GM19351 (cell line): ENCODE measurements at regions not wholly inside any gene's neighbourhood (a gene's known extent, or its start where the extent isn't known, plus 50 kb on each side); places are given as distances from the start of the nearest gene placed in this dataset.
A peak's percentile ranks its signal among the peaks of the same experiment; 100 is the strongest.
"Not testable (repeated sequence)": the region's sequence is repeated elsewhere in the genome, so short reads cannot be mapped to it uniquely, and the experiment has no call there.

Experiments
- ATAC-seq: cut with Tn5 transposase; IDR thresholded peaks from one replicate; pipeline ENCODE4 v1.9.1; 2021; ENCODE audit warnings: mild to moderate bottlenecking, moderate library complexity; ENCODE audit not compliant: unreplicated experiment

DNA sequence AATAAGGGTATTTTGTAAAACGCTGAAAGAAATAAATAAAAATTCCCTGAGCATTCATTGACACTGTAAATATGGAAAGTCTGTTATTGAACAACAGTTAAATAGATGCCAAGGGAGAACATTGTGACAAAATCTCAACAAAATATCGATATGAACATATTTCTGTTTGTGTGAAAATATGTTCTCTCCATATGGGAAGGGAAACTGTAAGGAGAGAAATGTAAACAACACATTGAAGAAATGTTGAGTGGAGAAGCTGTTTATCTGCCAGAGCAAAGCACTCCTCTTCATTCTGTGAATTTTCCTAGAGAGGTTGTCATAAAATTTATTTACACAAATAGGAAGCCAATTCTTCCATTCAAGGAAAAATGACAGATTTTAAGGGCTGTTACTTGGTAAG, 57.1 kb upstream of the EOMES start:
- ATAC-seq: no peak

DNA sequence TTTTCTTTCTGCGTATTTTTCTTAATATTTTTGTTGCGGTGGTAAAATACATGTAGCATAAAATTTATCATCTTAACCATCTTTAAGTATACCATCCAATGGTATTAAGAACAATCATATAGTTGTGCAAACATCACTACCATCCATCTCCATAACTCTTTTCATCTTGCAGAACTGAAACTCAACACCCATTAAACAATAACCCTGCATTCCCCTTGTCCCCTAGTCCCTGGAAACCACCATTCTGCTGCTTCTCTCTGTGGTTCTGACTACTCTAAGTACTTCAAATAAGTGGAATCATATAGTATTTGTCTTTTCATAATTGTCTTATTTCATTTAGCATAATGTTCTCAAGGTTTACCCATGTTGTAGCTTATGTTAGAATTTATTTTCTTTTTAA, 67.3 kb upstream of the EOMES start:
- no peak for ATAC-seq

DNA sequence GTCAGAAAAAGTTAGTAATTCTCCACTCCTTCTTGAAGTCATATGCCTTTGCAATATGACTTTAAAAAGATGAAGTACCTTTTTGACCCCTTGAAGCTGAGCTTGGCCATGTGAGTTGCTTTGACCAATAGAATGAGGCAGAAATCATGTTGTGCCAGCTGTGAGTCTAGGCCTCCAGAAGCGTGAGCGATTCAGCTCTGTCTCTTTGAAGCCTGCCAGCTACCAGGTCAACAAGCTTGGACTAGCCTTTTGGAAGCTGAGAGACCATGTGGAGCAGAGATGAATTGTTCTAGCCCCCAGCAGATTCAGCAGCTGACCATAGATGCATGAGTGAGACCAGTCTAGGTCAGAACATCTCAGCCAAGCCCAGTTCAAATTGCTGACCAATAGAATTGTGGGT, 69.8 kb upstream of the EOMES start:
- ATAC-seq: no peak

DNA sequence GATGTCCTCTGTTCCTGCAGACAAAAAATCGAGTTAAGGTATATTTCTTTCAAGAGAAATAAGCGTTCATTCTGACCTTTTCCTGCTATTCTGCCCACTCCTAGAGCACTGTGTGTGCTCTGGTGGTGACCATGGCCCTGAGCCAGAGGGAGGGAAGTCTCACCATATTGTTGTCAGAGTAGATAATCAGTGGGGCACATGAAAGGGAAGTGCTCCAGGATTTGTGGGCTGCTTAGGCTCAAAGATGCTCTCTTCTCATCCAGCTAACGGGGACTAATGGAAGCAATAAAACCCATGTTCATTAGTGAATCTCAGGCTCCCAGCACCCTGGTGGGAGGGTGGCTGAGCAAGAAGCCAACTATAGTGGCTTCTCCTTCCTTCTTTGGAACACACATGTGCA, 70.7 kb upstream of the EOMES start:
- no peak for ATAC-seq

DNA sequence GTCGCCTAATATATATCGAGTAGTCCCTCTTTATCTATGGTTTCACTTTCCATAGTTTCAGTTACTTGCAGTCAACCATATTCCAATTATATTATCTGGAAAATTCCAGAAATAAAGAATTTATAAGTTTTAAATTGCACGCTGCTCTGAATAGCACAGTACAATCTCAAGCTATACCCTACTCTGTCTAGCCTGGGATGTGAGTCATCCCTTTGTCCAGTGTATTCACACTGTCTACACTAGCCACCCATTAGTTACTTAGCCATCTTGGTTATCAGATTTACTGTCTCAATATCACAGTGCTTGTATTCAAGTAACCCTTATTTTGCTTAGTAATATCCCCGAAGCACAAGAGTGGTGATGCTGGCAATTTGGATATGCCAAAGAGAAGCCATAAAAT, 72.1 kb upstream of the EOMES start:
- no peak for ATAC-seq

DNA sequence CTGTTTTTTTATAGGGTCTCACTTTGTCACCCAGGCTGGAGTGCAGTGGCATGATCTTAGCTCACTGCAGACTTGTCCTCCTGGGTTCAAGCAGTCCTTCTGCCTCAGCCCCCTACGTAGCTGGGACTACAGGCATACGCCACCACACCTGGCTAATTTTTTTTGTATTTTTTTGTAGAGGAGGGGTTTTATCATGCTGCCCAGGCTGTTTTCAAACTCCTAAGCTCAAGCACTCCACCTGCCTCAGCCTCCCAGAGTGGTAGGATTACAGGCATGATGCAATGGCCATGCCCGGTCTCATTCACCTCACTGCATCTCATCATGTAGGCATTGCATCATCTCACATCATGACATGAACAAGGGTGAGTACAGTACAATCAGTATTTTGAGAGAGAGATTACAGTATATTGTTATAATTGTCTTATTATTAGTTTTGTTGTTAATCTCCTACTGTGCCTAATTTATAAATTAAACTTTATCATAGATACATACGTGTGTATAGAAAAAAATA, 74.3 kb upstream of the EOMES start:
- no peak for ATAC-seq

DNA sequence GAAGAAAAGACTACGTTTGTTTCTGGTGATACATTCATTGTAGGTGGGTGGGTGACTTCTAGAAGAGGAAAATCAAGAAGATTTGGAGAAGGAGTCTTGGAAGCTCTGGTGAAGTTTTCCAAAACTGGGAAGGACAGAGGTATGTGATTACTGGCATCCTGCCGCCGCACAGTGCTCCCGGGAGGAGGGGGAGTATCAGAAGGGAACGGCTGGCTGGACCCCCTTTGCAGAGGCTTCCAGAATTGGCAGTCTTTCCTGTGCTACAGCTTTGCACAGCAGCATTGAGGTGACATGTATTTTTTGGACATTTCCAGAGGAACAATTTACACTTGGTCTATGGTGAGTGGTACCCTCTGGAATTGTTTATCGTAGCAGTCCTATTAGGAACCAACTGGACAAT, 75.7 kb upstream of the EOMES start:
- no peak for ATAC-seq

DNA sequence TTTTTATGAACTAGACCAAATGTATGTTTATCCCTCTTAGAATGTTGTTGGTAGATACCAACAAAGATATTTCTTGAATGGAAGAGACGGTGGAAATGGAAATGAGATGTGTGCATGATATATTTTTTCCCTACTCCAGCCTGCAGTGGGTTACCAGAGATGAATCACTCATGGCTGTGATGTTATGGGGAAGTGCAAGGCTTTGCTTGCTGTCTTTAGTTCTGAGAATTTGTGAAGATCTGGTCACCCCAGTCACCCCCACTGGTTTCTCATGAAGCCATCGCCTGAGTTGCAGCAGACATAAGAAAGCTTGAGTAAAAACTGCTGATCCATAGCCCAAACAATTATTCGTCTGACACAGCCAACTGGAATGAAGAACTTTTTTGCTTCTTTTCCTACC, 78.1 kb upstream of the EOMES start:
- no peak for ATAC-seq

DNA sequence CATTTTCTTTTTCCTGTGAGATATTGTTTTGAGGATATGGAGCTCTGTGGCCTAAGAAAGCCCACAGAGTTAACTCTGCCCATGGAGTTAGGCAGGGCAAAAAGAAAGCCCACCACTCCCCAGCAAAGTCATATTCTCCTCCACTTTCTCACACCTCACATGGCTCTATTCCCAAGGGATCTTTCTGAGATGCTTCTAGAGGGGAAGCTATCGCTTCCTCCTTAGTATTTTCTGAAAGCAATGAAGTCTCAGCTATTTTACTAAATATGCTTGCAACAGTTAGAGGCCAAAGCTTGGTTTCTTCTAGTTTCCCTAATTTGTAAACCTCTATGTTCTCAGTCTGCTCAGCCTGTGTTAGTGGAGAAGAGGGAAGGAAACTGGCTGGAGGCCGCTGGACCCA, 80.3 kb upstream of the EOMES start:
- no peak for ATAC-seq

DNA sequence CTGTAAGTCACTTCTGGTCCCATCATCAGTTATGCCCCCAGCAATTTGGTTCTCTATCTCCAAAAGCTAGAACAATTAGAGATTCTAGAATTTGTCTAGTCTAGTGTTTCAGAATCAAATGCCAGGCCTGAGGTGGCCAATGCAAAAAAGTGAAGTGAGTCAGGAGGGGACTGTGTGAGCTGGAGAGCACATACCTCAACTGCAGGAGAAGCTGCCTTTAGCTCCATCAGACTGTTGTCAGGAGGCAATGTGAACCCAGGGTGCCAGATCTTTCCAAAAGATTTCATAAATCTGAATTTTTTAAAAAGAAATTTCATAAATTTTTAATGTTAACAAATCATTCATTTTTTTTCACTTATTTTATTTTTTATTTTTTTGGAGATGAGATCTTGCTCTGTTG, 80.7 kb upstream of the EOMES start:
- no peak for ATAC-seq

DNA sequence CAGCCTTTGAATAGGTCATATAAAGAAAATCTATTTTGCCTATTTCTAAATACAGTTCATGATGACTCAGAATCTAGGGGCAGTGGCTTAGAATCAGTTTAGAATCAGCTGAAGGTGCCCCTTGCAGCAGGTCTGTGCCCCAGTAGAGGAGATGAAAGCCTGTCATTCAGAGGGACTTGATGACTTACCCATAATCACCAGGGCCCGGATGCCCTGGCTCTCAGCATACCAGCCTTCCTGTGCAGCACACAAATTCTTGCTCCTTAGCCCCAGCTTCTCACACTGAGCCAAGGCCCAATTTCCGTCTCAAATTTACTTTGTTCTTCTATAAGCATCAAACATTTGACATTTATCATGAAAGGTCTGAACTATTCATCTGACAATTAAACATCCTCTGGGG, 83.2 kb upstream of the EOMES start:
- ATAC-seq: no peak

DNA sequence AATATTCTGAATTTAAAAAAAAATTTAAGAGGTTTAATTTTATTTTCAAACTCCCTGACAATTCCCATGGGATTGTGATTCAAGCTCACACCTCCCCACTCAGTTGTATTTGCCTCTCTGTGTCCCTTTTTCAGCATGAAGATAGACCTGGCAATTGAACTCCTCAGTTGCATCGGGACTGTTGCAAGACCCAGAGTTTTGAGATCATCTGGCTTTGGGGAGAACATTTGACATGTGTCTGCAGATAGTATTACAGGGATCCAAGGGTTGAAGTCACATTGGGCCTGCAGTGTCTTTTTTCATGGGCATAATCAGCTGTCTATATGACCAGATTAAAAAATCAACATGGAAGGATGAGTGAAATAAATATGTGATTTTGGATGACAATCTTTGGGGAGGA, 91.1 kb upstream of the EOMES start:
- no peak for ATAC-seq

DNA sequence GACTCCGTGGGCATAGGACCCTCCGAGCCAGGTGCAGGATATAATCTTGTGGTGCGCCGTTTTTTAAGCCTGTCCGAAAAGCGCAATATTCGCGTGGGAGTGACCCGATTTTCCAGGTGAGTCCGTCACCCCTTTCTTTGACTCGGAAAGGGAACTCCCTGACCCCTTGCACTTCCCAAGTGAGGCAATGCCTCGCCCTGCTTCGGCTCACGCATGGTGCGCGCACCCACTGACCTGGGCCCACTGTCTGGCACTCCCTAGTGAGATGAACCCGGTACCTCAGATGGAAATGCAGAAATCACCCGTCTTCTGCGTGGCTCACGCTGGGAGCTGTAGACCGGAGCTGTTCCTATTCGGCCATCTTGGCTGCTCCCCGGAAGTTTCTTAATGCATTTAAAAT, 99.5 kb upstream of the EOMES start:
- not testable (repeated sequence) for ATAC-seq

DNA sequence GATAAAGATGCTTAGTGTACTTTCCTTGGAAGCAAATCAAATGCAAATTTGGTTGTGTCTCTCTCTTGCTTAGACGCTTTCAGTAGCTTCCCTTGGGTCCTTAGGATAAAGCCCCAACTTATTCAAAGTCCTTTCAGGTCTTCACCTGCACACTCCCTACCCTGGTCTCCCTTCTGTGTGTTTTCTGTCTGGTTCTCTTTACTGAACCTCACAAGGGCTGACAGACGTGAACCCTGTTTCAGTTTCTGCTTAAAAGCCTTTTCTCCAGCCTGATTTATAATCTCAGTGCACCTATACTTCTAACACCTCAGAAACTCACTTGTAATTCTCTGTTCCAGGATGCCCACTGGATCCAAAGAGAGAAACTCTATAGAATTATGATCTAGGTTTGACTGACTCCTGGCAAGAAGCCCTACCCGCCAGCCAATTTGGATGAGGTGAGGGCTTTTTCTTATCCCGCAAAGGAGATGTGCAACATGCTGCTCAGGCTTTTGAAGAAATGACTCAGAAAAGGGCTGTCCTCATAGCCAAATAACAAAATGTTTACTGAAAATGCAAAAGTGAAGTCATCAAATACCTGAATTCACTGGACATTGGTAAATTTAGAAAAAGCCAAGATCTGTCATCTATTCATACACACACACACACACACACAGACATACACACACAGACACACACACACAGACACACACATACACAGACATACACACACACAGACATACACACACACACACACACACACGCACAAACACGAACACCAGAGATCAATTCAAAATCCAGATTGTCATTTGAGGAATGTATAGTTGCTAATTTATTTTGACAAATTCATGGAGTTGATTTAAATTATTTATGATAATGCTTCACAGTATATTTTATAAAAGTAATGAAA, 102.4 kb upstream of the EOMES start:
- no peak for ATAC-seq

DNA sequence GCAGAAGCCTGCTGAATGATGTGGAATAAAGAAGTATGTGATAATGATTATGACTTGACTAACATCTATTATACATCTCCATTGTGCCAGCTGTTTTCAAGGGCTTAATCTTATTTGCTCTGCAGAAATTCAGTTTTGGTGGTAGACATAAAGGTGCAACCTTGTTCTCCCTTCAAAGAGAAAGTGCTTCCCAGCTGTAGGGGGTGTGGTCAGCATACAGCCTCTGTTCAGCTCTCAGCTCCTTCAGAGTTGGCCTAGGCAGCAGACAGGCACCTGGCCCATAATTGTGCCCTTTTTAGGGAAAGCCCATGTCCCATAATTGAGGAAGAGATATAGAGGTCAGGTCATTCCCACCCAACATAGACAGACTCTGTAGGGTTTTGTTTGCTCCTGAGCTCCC, 104.3 kb upstream of the EOMES start:
- no peak for ATAC-seq

DNA sequence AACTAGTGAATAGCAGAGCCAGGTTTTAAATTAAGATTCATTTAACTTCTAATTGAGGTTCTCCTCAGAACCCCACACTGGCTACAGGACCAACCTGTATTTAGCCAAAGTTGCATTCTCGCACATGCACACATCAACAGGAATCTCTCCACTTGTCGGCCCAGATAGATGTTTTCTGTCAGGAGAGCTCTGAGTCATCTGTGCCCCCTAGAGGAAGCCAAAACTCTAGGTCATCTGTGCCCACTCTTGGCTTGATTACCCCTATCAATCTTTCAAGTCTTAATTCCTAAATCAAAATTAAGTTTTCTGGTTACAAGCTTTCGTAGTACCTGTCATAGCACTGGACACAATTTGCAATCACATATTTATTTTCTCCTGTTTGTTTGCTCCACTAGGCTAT, 104.9 kb upstream of the EOMES start:
- no peak for ATAC-seq

DNA sequence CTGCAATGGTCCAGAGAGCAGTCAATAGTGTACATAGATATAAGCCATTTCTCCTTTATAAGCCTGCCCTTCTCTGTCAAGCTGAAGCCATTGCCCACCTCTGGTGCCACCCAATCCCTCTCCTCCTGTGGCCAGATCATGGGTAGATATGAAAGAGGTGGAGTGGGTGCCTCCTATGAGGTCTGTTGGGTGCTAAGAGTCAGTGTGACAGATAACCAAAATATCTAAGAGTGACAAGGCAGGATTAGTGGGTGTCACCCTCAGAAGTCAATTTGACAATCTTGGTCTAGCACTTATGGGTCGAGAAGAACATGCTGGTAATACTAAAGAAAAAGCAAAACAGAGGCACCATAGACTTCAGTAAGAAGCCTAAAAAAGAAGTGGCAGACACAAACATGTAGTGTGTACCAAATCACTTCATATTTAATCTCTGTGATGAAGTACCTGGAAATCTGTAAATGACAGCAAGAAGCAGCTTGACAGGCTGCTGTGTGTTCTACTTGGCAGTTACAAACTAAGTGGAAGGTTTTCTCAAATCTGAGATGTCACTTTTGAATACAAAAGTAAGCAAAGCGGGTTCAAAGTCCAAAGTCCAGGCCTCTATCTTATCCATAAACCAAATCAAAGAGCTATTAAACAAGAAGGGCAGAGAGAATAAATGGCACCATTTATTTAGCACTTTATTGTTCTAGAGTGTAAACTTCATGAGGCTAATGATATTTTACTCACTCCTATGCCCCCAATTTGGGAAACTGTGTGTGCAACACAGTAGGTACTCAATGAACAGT, 118.9 kb upstream of the EOMES start:
- no peak for ATAC-seq

DNA sequence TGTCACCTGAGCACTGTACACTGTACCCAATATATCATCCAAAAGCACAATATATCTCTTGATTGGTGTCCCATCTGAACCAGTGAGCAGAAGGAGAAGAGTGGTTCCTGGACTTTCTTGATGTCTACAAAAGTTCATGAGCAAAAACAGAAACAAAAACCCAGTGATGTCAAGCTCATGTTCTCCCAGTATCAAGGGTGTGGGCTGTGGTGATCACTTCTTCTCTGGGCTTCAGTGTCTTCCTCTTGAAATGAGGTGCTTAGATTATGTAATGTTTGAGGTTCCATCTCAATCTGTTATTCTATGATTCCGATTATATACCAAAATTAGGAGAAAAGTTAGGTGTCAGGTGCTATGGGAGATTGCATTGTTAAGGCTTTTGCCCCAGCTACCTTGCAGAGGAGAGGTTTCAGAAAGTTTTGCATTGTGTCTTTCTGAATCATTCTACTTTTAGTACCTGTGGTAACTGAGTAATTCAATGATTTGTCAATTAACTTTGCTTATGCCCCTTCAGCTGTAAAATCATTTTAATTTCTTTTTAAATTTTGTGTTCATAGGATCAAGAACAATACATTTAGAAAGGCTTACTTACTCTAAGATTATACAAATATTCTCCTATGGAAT, 122.0 kb upstream of the EOMES start:
- ATAC-seq: peak; percentile 44

DNA sequence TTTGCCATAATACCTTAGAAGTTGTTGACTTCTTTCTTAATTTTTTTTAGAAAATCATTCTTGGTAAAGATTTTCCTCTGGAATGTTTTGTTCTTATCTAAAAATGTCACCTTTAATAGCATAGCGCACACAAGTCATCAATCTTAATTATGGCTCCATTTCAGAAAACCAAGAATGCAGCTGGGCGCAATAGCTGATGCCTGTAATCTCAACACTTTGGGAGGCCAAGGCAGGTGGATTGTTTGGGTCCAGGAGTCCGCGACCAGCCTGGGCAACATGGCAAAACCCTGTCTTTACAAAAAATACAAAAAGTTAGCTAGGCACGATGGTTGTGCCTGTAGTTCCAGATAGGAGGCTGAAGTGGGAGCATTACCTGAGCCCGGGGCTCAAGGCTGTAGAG, 125.6 kb upstream of the EOMES start:
- ATAC-seq: no peak

DNA sequence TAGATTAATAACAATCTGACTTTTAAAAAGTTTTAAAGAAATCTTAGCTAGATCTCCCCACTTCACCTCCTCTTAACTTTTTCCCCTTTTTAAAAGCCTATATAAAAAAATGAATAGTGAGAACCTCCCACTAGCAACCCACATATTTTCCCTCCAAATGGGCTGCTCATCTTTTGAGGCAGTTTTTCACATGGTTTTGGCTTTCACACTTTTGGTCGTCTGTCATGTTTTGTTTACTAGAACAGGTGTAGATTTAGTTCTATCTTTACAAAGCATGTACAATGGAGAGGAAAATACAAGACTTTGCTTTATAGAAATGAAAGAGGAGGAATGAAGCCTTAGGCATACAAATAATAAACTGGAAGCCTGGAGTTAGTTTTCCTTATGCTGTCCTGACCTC, 126.7 kb upstream of the EOMES start:
- ATAC-seq: no peak

DNA sequence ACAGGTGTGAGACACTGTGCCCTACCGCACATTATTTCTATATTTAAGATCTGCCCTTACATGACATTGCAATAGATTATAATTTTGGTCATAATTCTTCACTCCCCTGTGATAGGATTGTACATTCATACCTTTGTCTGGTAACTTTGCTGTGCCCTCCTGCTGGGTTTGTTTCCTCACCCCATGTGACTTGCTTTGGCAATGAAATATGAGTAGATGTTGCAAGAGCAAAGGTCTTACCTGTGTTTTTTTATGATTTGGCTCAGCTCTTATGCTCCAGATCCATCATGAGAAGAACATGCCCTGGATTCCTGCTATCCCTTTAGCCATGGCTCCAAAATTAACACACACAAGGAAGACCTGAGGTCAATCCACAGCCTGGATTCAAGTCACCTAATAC, 137.7 kb upstream of the EOMES start:
- ATAC-seq: no peak
